8988T (cell line): ENCODE measurements at regions not wholly inside any gene's neighbourhood (a gene's known extent, or its start where the extent isn't known, plus 50 kb on each side); places are given as distances from the start of the nearest gene placed in this dataset.

Source experiments
- DNase-seq: peaks from one replicate; pipeline ENCODE4 v3.0.0; 2011

- DNase-seq: no peak
These were observed 104.8 kb upstream of the CHRNA7 start for GRCh38 chr15:31925541-31925940.

GRCh38 chr15:31930967-31931366 is 99.3 kb upstream of the CHRNA7 start:
- DNase-seq: no peak

- DNase-seq: no peak
These were observed 97.7 kb upstream of the CHRNA7 start for GRCh38 chr15:31932576-31932975.

- DNase-seq: no peak
These were observed 95.5 kb upstream of the CHRNA7 start for GRCh38 chr15:31934821-31935220.

- DNase-seq: no peak
These were observed 76.8 kb upstream of the CHRNA7 start for GRCh38 chr15:31953478-31953877.

- DNase-seq: no peak
These were observed 75.7 kb upstream of the CHRNA7 start for GRCh38 chr15:31954374-31955172.

- DNase-seq: no peak
These were observed 74.6 kb upstream of the CHRNA7 start for GRCh38 chr15:31955734-31956133.

- DNase-seq: no peak
These were observed 72.7 kb upstream of the CHRNA7 start for GRCh38 chr15:31957581-31957980.

GRCh38 chr15:31964586-31965307 is 65.6 kb upstream of the CHRNA7 start:
- DNase-seq: no peak

GRCh38 chr15:31970007-31970406 is 60.3 kb upstream of the CHRNA7 start:
- DNase-seq: no peak

- DNase-seq: no peak
These were observed 57.1 kb upstream of the CHRNA7 start for GRCh38 chr15:31973197-31973596.

- no peak for DNase-seq
These were observed 56.0 kb upstream of the CHRNA7 start for GRCh38 chr15:31974154-31974794.

GRCh38 chr15:31974855-31975829 is 55.2 kb upstream of the CHRNA7 start:
- DNase-seq: no peak

- DNase-seq: no peak
These were observed 54.5 kb upstream of the CHRNA7 start for GRCh38 chr15:31975830-31976229.

- no peak for DNase-seq
These were observed 53.2 kb upstream of the CHRNA7 start for GRCh38 chr15:31977138-31977537.

- no peak for DNase-seq
These were observed 52.3 kb upstream of the CHRNA7 start for GRCh38 chr15:31977812-31978661.
